ENCODE measurements at regions not wholly inside any gene's neighbourhood (a gene's known extent, or its start where the extent isn't known, plus 50 kb on each side); places are given as distances from the start of the nearest gene placed in this dataset.

DNA sequence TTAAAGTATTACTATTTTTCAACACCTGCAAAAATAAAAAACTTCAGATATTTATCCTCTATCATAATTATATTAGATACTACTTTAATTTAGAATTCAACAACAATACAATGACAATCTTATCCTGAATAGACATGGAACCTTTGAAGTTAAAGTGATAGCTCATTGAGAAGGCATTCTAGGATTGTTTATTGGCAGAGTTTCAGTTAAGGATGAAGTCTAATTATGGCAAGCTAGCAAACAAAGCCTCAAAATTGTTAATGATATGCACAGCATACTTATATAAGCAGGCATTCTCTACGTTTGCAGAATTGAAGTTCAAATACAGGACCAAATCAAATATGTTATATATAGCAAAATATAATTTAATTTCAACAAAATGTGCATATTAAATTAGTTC is 91.2 kb upstream of the ABI3BP start:
- no peak overlapping the region for H3K27ac ChIP-seq
- FAIRE-seq (no peak), DNase-seq (no peak), ATAC-seq (no peak)
- TF ChIP-seq, protein P1, sequence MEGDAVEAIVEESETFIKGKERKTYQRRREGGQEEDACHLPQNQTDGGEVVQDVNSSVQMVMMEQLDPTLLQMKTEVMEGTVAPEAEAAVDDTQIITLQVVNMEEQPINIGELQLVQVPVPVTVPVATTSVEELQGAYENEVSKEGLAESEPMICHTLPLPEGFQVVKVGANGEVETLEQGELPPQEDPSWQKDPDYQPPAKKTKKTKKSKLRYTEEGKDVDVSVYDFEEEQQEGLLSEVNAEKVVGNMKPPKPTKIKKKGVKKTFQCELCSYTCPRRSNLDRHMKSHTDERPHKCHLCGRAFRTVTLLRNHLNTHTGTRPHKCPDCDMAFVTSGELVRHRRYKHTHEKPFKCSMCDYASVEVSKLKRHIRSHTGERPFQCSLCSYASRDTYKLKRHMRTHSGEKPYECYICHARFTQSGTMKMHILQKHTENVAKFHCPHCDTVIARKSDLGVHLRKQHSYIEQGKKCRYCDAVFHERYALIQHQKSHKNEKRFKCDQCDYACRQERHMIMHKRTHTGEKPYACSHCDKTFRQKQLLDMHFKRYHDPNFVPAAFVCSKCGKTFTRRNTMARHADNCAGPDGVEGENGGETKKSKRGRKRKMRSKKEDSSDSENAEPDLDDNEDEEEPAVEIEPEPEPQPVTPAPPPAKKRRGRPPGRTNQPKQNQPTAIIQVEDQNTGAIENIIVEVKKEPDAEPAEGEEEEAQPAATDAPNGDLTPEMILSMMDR (IDR thresholded peaks at IDR 0.05), result no peak
- H3K4me1 ChIP-seq, result no peaks in the 10 kb centered on the region
- no peaks in the 10 kb centered on the region for H3K36me3 ChIP-seq
- 26 to 30% methylated on average over 1 of the region's 1 CpG for WGBS, 2 donors
- no peaks in the 10 kb centered on the region for H3K9me3 ChIP-seq
- no peaks in the 10 kb centered on the region for H3K27me3 ChIP-seq
- no peak overlapping the region for H3K4me3 ChIP-seq
- intact Hi-C loops (cut with DNase I), result no loop called here

DNA sequence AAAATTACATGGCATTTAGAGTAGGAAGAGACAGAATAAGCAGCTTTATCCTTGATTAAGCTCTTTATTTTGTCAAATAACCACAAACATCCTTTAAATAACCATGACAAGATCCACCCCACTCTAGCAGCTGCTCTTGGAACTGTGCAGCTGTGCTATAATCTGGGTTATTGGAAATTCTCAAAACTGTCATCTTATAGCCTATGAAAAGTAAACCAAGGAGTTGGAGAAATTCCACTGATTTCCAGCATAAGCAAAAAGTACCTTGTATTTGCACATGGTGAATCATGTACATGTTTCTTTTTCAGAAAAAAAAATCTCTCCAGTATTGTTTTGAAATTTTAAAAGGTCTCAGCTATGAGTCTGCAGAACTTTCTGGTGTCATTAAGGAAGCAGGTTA is 88.8 kb upstream of the ABI3BP start:
- Histone ChIP-seq H3K27ac (no peak overlapping the region), H3K9me3 (no peaks in the 10 kb centered on the region), H3K4me1 (no peaks in the 10 kb centered on the region), H3K4me3 (no peak overlapping the region), H3K27me3 (no peaks in the 10 kb centered on the region), H3K36me3 (no peaks in the 10 kb centered on the region)
- intact Hi-C loops (cut with DNase I), result no loop called here
- TF ChIP-seq, protein P1 (IDR thresholded peaks at IDR 0.05), result no peak
- ATAC-seq (peak in 1 of 4 donors; percentile 41), FAIRE-seq (no peak), DNase-seq (no peak)

DNA sequence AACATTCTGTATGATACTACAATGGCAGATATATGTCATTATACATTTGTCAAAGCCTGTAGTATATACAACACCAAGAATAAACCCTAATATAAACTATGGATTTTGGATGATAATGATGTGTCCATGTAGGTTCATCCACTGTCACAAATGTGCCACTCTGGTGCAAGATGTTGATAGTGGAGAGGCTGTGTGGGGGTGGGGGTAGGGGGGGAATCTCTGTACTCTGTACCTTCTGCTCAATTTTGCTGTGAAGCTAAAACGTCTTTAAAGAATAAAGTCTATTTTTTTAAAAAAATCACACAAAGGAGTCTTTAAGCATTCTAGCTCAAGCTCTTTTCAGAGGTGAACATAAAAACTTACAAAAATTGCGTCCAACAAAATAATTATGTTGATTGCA is 88.2 kb upstream of the ABI3BP start:
- intact Hi-C loops (cut with DNase I), result no loop called here

DNA sequence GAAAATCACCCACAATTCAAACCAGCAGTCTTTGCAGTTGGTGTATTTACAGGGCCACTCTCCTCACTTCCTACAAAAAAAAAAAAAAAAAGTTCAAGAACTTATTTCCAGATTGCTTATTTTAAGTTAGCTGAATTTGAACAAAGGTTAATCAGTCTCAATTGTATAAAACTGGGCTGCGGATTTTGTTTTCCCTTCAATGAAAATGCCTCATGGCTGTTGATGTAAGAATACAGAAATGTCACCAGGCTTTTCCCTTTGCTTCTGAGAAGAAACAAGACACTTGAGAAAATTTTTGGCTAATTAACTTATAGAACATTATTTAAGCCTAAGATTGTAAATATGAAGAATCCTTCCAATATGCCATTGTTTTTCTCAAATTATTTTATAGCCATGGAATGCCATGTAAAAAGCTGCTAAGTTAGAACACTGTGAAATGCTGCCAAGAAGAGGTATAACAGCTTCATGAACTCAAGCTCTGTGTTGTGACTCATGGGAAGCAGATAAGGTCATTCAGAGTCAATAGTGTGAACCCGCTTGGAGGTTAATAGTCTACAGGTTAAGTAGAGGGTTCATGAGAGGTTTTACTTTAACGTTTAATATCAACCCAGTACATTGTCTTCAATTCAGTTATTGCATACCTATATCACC is 84.3 kb upstream of the ABI3BP start:
- Histone ChIP-seq H3K4me3 (no peak overlapping the region), H3K27me3 (no peaks in the 10 kb centered on the region), H3K4me1 (no peaks in the 10 kb centered on the region), H3K36me3 (no peaks in the 10 kb centered on the region), H3K27ac (no peak overlapping the region), H3K9me3 (no peaks in the 10 kb centered on the region)
- TF ChIP-seq, protein P1 (IDR thresholded peaks at IDR 0.05), result no peak
- intact Hi-C loops (cut with DNase I), result no loop called here
- 25 to 32% methylated on average over 3 of the region's 3 CpGs for WGBS, 2 donors
- peak in 3 of 4 donors; percentile 58 to 89 (median 83) for ATAC-seq
- FAIRE-seq, result no peak
- no peak for DNase-seq

More for the DNA sequence above, 88.2 kb upstream of the ABI3BP start:
- Histone ChIP-seq H3K27ac (no peak overlapping the region), H3K9me3 (no peaks in the 10 kb centered on the region), H3K36me3 (no peaks in the 10 kb centered on the region), H3K4me3 (no peak overlapping the region), H3K27me3 (no peaks in the 10 kb centered on the region), H3K4me1 (no peaks in the 10 kb centered on the region)
- DNase-seq (no peak), ATAC-seq (no peak), FAIRE-seq (no peak)
- 48 to 57% methylated on average over 2 of the region's 2 CpGs for WGBS, 2 donors
- TF ChIP-seq, protein P1 (IDR thresholded peaks at IDR 0.05), result no peak

DNA sequence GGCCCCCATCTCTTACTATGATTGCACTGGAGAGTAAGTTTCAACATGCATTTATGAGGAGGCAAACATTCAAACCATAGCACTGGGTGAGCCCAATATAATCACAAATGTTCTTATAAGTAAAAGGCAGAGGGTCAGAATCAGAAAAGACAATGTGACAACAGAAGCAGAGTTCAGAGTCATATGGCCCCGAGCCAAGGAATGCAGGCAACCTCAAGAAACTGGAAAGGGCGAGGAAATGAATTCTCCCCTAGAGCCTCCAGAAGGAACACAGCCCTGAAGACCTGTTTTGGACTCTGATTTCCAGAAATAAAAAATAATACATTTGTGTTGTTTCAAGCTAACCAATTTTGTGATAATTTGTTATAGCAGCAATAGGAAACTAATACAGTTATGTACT is 81.3 kb upstream of the ABI3BP start:
- H3K9me3 ChIP-seq, result no peaks in the 10 kb centered on the region
- no peak overlapping the region for H3K4me3 ChIP-seq
- intact Hi-C loops (cut with DNase I), result no loop called here
- no peak overlapping the region for H3K27ac ChIP-seq
- ATAC-seq, result no peak
- H3K4me1 ChIP-seq, result peaks cover 0 to 2% (median 0%) of the 10 kb centered on the region in 3 donors
- FAIRE-seq, result no peak
- TF ChIP-seq, protein P1 (IDR thresholded peaks at IDR 0.05), result no peak
- no peaks in the 10 kb centered on the region for H3K36me3 ChIP-seq
- H3K27me3 ChIP-seq, result no peaks in the 10 kb centered on the region
- DNase-seq, result no peak
- 76 to 83% methylated on average over 2 of the region's 2 CpGs for WGBS, 2 donors
